ENCODE measurements at regions not wholly inside any gene's neighbourhood (a gene's known extent, or its start where the extent isn't known, plus 50 kb on each side); places are given as distances from the start of the nearest gene placed in this dataset.

- no peak overlapping the region for H3K27ac ChIP-seq (ENCODE audit: low read depth, low read length)
- DNase-seq (ENCODE audit: insufficient read length, low spot score, missing footprints) = no peak
- H4K20me1 ChIP-seq (ENCODE audit: insufficient read depth, low read length) = no peaks in the 10 kb centered on the region
- no peaks in the 10 kb centered on the region for H3K36me3 ChIP-seq (ENCODE audit: insufficient read depth, low read length)
- no peak for TF ChIP-seq CTCF (IDR thresholded peaks at IDR 0.05; ENCODE audit: extremely low read depth, low read depth, low read length)
- no peak overlapping the region for H3K4me2 ChIP-seq (ENCODE audit: insufficient read depth, low read length)
- no peaks in the 10 kb centered on the region for H3K27me3 ChIP-seq (ENCODE audit: insufficient read depth, low read length)
- H3K79me2 ChIP-seq (ENCODE audit: insufficient read depth, low read length) = no peaks in the 10 kb centered on the region
- H3K4me3 ChIP-seq (ENCODE audit: insufficient read depth, low read length) = no peak overlapping the region
- no peak overlapping the region for H2AFZ ChIP-seq (ENCODE audit: low read length)
- no peaks in the 10 kb centered on the region for H3K4me1 ChIP-seq (ENCODE audit: insufficient read depth, low read length)
- peaks cover 3% of the 10 kb centered on the region for H3K9me3 ChIP-seq (ENCODE audit: low read depth, low read length)
Measured at GRCh38 chr13:53217194-53217593, 188.6 kb downstream of the OLFM4 start.

GRCh38 chr13:53220038-53220437 is 191.4 kb downstream of the OLFM4 start:
- peaks cover 3% of the 10 kb centered on the region for H3K9me3 ChIP-seq (ENCODE audit: low read depth, low read length)
- no peak overlapping the region for H3K27ac ChIP-seq (ENCODE audit: low read depth, low read length)
- no peak overlapping the region for H3K4me2 ChIP-seq (ENCODE audit: insufficient read depth, low read length)
- TF ChIP-seq CTCF (IDR thresholded peaks at IDR 0.05; ENCODE audit: extremely low read depth, low read depth, low read length) = no peak
- DNase-seq (ENCODE audit: insufficient read length, low spot score, missing footprints) = no peak
- no peak overlapping the region for H3K4me3 ChIP-seq (ENCODE audit: insufficient read depth, low read length)
- no peaks in the 10 kb centered on the region for H3K79me2 ChIP-seq (ENCODE audit: insufficient read depth, low read length)
- H2AFZ ChIP-seq (ENCODE audit: low read length) = no peak overlapping the region
- no peaks in the 10 kb centered on the region for H3K36me3 ChIP-seq (ENCODE audit: insufficient read depth, low read length)
- no peaks in the 10 kb centered on the region for H4K20me1 ChIP-seq (ENCODE audit: insufficient read depth, low read length)
- no peaks in the 10 kb centered on the region for H3K27me3 ChIP-seq (ENCODE audit: insufficient read depth, low read length)
- no peaks in the 10 kb centered on the region for H3K4me1 ChIP-seq (ENCODE audit: insufficient read depth, low read length)

GRCh38 chr13:53237696-53238095 is 209.1 kb downstream of the OLFM4 start:
- H3K4me2 ChIP-seq (ENCODE audit: insufficient read depth, low read length) = no peak overlapping the region
- H3K27ac ChIP-seq (ENCODE audit: low read depth, low read length) = no peak overlapping the region
- H2AFZ ChIP-seq (ENCODE audit: low read length) = no peak overlapping the region
- DNase-seq (ENCODE audit: insufficient read length, low spot score, missing footprints) = no peak
- H3K36me3 ChIP-seq (ENCODE audit: insufficient read depth, low read length) = no peaks in the 10 kb centered on the region
- no peak for TF ChIP-seq CTCF (IDR thresholded peaks at IDR 0.05; ENCODE audit: extremely low read depth, low read depth, low read length)
- H3K27me3 ChIP-seq (ENCODE audit: insufficient read depth, low read length) = no peaks in the 10 kb centered on the region
- H3K79me2 ChIP-seq (ENCODE audit: insufficient read depth, low read length) = no peaks in the 10 kb centered on the region
- no peaks in the 10 kb centered on the region for H3K4me1 ChIP-seq (ENCODE audit: insufficient read depth, low read length)
- H3K4me3 ChIP-seq (ENCODE audit: insufficient read depth, low read length) = no peak overlapping the region
- no peaks in the 10 kb centered on the region for H3K9me3 ChIP-seq (ENCODE audit: low read depth, low read length)
- H4K20me1 ChIP-seq (ENCODE audit: insufficient read depth, low read length) = no peaks in the 10 kb centered on the region

GRCh38 chr13:53238261-53238660 is 209.6 kb downstream of the OLFM4 start:
- Histone ChIP-seq H3K9me3 (ENCODE audit: low read depth, low read length) (no peaks in the 10 kb centered on the region), H3K4me1 (ENCODE audit: insufficient read depth, low read length) (no peaks in the 10 kb centered on the region), H3K27me3 (ENCODE audit: insufficient read depth, low read length) (no peaks in the 10 kb centered on the region), H2AFZ (ENCODE audit: low read length) (no peak overlapping the region), H3K4me2 (ENCODE audit: insufficient read depth, low read length) (no peak overlapping the region), H4K20me1 (ENCODE audit: insufficient read depth, low read length) (no peaks in the 10 kb centered on the region), H3K36me3 (ENCODE audit: insufficient read depth, low read length) (no peaks in the 10 kb centered on the region), H3K27ac (ENCODE audit: low read depth, low read length) (no peak overlapping the region), H3K79me2 (ENCODE audit: insufficient read depth, low read length) (no peaks in the 10 kb centered on the region), H3K4me3 (ENCODE audit: insufficient read depth, low read length) (no peak overlapping the region)
- TF ChIP-seq CTCF (IDR thresholded peaks at IDR 0.05; ENCODE audit: extremely low read depth, low read depth, low read length) = no peak
- DNase-seq (ENCODE audit: insufficient read length, low spot score, missing footprints) = no peak
